PC-3 (cell line): ENCODE measurements at regions not wholly inside any gene's neighbourhood (a gene's known extent, or its start where the extent isn't known, plus 50 kb on each side); places are given as distances from the start of the nearest gene placed in this dataset.

Experiments
- ATAC-seq: fragments of 200-7000 bp; cut with Tn5 transposase; 2 replicates; pipeline ENCODE4 v1.9.1; 2020; ENCODE audit warnings: mild to moderate bottlenecking, moderate library complexity
- BruUV-seq: library from RNA; stranded (reverse); fragments of 400-500 nt; replicated peaks from 2 replicates; lab custom pipeline; 2021; lab: Mats Ljungman, UMichigan
- CTCF ChIA-PET: fragments of 300-600 bp; sonication (Branson Sonifier 250); formaldehyde crosslinking; loops from one replicate; lab custom pipeline; 2022; ENCODE audit warnings: antibody characterized with exemption; lab: Charles Lee
- POLR2A ChIA-PET: fragments of 300-600 bp; sonication (Branson Sonifier 250); formaldehyde crosslinking; loops from one replicate; lab custom pipeline; 2022; ENCODE audit warnings: antibody characterized with exemption; ENCODE audit not compliant: unreplicated experiment; lab: Charles Lee
- DNase-seq: peaks from one replicate; pipeline ENCODE4 v3.0.0-alpha.2; 2015
- H2AFZ ChIP-seq: fragments of 300-600 bp; sonication (generic); 2 replicates; pipeline ENCODE4 v1.6.0; 2016; ENCODE audit warnings: antibody characterized with exemption, low read length
- H3F3A ChIP-seq: fragments of 300-600 bp; sonication (generic); one replicate; pipeline ENCODE4 v1.6.0; 2017; ENCODE audit warnings: antibody characterized with exemption, low read length, control low read depth, mild to moderate bottlenecking; ENCODE audit not compliant: unreplicated experiment
- H3K27ac ChIP-seq: fragments of 300-600 bp; sonication (generic); 2 replicates; pipeline ENCODE4 v1.5.1; 2016; ENCODE audit warnings: mild to moderate bottlenecking, low read length
- H3K27me3 ChIP-seq: fragments of 300-600 bp; sonication (generic); 2 replicates; pipeline ENCODE4 v1.6.1; 2016; ENCODE audit warnings: low read length, mixed read lengths
- H3K36me3 ChIP-seq: fragments of 300-600 bp; sonication (generic); 2 replicates; pipeline ENCODE4 v1.6.1; 2016; ENCODE audit warnings: low read depth, mixed run types, low read length, mixed read lengths
- H3K4me1 ChIP-seq: fragments of 300-600 bp; sonication (generic); 2 replicates; pipeline ENCODE4 v1.5.1; 2016; ENCODE audit warnings: low read length; ENCODE audit not compliant: insufficient read depth
- H3K4me2 ChIP-seq: fragments of 300-600 bp; sonication (generic); 2 replicates; pipeline ENCODE4 v1.6.0; 2016; ENCODE audit warnings: low read length
- H3K4me3 ChIP-seq: fragments of 300-600 bp; sonication (generic); 2 replicates; pipeline ENCODE4 v1.5.1; 2016; ENCODE audit warnings: mild to moderate bottlenecking, low read length, mixed read lengths
- H3K79me2 ChIP-seq: fragments of 300-600 bp; sonication (generic); 2 replicates; pipeline ENCODE4 v1.6.1; 2017; ENCODE audit warnings: low read length, mixed read lengths
- H3K9ac ChIP-seq: fragments of 300-600 bp; sonication (generic); 2 replicates; pipeline ENCODE4 v1.6.0; 2016; ENCODE audit warnings: mild to moderate bottlenecking, low read length
- H3K9me2 ChIP-seq: fragments of 300-600 bp; sonication (generic); replicated peaks from 2 replicates; pipeline ENCODE4 v1.6.1; 2016; ENCODE audit warnings: mixed run types, low read length, mixed read lengths
- H3K9me3 ChIP-seq: fragments of 300-600 bp; sonication (generic); 2 replicates; pipeline ENCODE4 v1.6.1; 2016; ENCODE audit warnings: low read length, mixed read lengths
- H4K20me1 ChIP-seq: fragments of 300-600 bp; sonication (generic); 2 replicates; pipeline ENCODE4 v1.6.1; 2016; ENCODE audit warnings: low read length, mixed read lengths
- CTCF ChIP-seq: fragments of 300-600 bp; sonication (generic); conservative IDR thresholded peaks from 2 replicates; pipeline ENCODE4 v1.5.1; 2017; ENCODE audit warnings: antibody characterized with exemption, low read depth, mild to moderate bottlenecking, low read length
- EZH2 ChIP-seq: fragments of 300-600 bp; sonication (generic); IDR thresholded peaks from one replicate; pipeline ENCODE4 v1.6.1; 2017; ENCODE audit warnings: antibody characterized with exemption, mild to moderate bottlenecking, low read length; ENCODE audit not compliant: unreplicated experiment
- EZH2phosphoT487 ChIP-seq: fragments of 300-600 bp; sonication (generic); IDR thresholded peaks from 2 replicates; pipeline ENCODE4 v1.6.1; 2018; ENCODE audit warnings: mild to moderate bottlenecking, antibody characterized with exemption, low read length, borderline replicate concordance
- intact Hi-C: fragments of 100-400 bp; cut with micrococcal nuclease; formaldehyde crosslinking; loops from 2 replicates; pipeline ENCODE4 v1.9.0; 2023

GRCh38 chr3:124383846-124384466 lies 346.3 kb upstream of the UMPS start:
- Histone ChIP-seq H3K4me3 (no peak overlapping the region), H3K27ac (no peak overlapping the region), H3K27me3 (no peaks in the 10 kb centered on the region), H3K9me2 (no peaks in the 10 kb centered on the region), H3K9me3 (no peaks in the 10 kb centered on the region), H4K20me1 (no peaks in the 10 kb centered on the region), H3K4me1 (peaks cover 37% of the 10 kb centered on the region), H3K36me3 (no peaks in the 10 kb centered on the region), H3K9ac (no peak overlapping the region), H3K4me2 (no peak overlapping the region), H3K79me2 (no peaks in the 10 kb centered on the region), H3F3A (peaks cover 3% of the 10 kb centered on the region), H2AFZ (no peak overlapping the region)
- POLR2A ChIA-PET = no interaction called here
- CTCF ChIA-PET = no interaction called here
- intact Hi-C loops = no loop called here
- TF ChIP-seq CTCF = no peak
- no peak for TF ChIP-seq EZH2
- no peak for TF ChIP-seq EZH2phosphoT487
- DNase-seq = peak; percentile 15
- BruUV-seq = no TSS peak
- no peak for ATAC-seq

GRCh38 chr3:124384527-124384926 lies 345.7 kb upstream of the UMPS start:
- no peak overlapping the region for H2AFZ ChIP-seq
- TF ChIP-seq CTCF = no peak
- TF ChIP-seq EZH2 = no peak
- no peak for TF ChIP-seq EZH2phosphoT487
- H3K27me3 ChIP-seq = no peaks in the 10 kb centered on the region
- peaks cover 37% of the 10 kb centered on the region for H3K4me1 ChIP-seq
- no peaks in the 10 kb centered on the region for H3K9me3 ChIP-seq
- H3K9me2 ChIP-seq = no peaks in the 10 kb centered on the region
- no peaks in the 10 kb centered on the region for H4K20me1 ChIP-seq
- no TSS peak for BruUV-seq
- ChIA-PET POLR2A (no interaction called here), CTCF (no interaction called here)
- H3K79me2 ChIP-seq = no peaks in the 10 kb centered on the region
- intact Hi-C loops = no loop called here
- H3F3A ChIP-seq = peaks cover 3% of the 10 kb centered on the region
- H3K36me3 ChIP-seq = no peaks in the 10 kb centered on the region
- no peak overlapping the region for H3K27ac ChIP-seq
- ATAC-seq (no peak), DNase-seq (no peak)
- H3K4me2 ChIP-seq = no peak overlapping the region
- H3K9ac ChIP-seq = no peak overlapping the region
- H3K4me3 ChIP-seq = no peak overlapping the region

GRCh38 chr3:124385996-124386395 lies 344.3 kb upstream of the UMPS start:
- Histone ChIP-seq H3K9ac (no peak overlapping the region), H4K20me1 (no peaks in the 10 kb centered on the region), H3K27ac (no peak overlapping the region), H3K4me2 (no peak overlapping the region), H3F3A (peaks cover 3% of the 10 kb centered on the region), H3K79me2 (no peaks in the 10 kb centered on the region), H2AFZ (no peak overlapping the region), H3K9me2 (no peaks in the 10 kb centered on the region), H3K36me3 (no peaks in the 10 kb centered on the region), H3K9me3 (no peaks in the 10 kb centered on the region), H3K4me1 (peaks cover 28% of the 10 kb centered on the region), H3K4me3 (no peak overlapping the region), H3K27me3 (no peaks in the 10 kb centered on the region)
- no peak for DNase-seq
- no peak for ATAC-seq
- POLR2A ChIA-PET = no interaction called here
- CTCF ChIA-PET = no interaction called here
- no TSS peak for BruUV-seq
- intact Hi-C loops = no loop called here
- TF ChIP-seq EZH2phosphoT487 (no peak), EZH2 (no peak), CTCF (no peak)
